HCT116 (cell line): ENCODE measurements at regions not wholly inside any gene's neighbourhood (a gene's known extent, or its start where the extent isn't known, plus 50 kb on each side); places are given as distances from the start of the nearest gene placed in this dataset.

Experiments
- ATF3 ChIP-seq: IDR thresholded peaks from 2 replicates; pipeline ENCODE4 v1.6.1; 2012
- CTCF ChIP-seq, 3 experiments: fragments of 200-600 bp in 1 of 3; sonication (generic) in 1 of 3; IDR thresholded peaks in 2 of 3; conservative IDR thresholded peaks in 1 of 3; 2 replicates each; pipeline ENCODE4 v1.5.1; 2012 to 2017; ENCODE audit warnings: low read depth in 2 of 3, low read length in 2 of 3, antibody characterized with exemption in 1 of 3, borderline replicate concordance in 1 of 3, control low read depth in 1 of 3, mild to moderate bottlenecking in 1 of 3, mixed read lengths in 1 of 3, mixed run types in 1 of 3, moderate library complexity in 1 of 3; ENCODE audit not compliant: insufficient read depth in 1 of 3
- EZH2 ChIP-seq: fragments of 200-600 bp; sonication (generic); IDR thresholded peaks from 2 replicates; pipeline ENCODE4 v1.6.1; 2017; ENCODE audit warnings: antibody characterized with exemption, mixed run types
- JUND ChIP-seq: IDR thresholded peaks from 2 replicates; pipeline ENCODE4 v1.6.1; 2012
- MAX ChIP-seq: IDR thresholded peaks from 2 replicates; pipeline ENCODE4 v1.6.1; 2012
- POLR2A ChIP-seq: IDR thresholded peaks from 2 replicates; pipeline ENCODE4 v1.7.0; 2011; ENCODE audit warnings: borderline replicate concordance; ENCODE audit not compliant: insufficient read depth, insufficient read length; ENCODE audit errors: extremely low read depth
- POLR2AphosphoS5 ChIP-seq: IDR thresholded peaks from 2 replicates; pipeline ENCODE4 v1.6.1; 2011; ENCODE audit warnings: mild to moderate bottlenecking, low read depth, low read length, moderate library complexity
- RAD21 ChIP-seq: IDR thresholded peaks from 2 replicates; pipeline ENCODE4 v1.6.1; 2012; ENCODE audit warnings: low read depth, mild to moderate bottlenecking
- REST ChIP-seq: IDR thresholded peaks from 2 replicates; pipeline ENCODE4 v1.6.1; 2012; ENCODE audit warnings: low read depth
- TCF7L2 ChIP-seq: IDR thresholded peaks from 2 replicates; pipeline ENCODE4 v1.7.0; 2011; ENCODE audit warnings: borderline replicate concordance, inconsistent platforms; ENCODE audit not compliant: insufficient read depth, insufficient read length; ENCODE audit errors: extremely low read depth
- YY1 ChIP-seq: IDR thresholded peaks from 2 replicates; pipeline ENCODE4 v1.6.1; 2011; ENCODE audit warnings: low read length, low read depth, moderate library complexity, mild to moderate bottlenecking; ENCODE audit not compliant: insufficient replicate concordance; ENCODE audit errors: extremely low read depth

- no peak for TF ChIP-seq RAD21
- TF ChIP-seq POLR2A = no peak
- TF ChIP-seq TCF7L2 = no peak
- no peak for TF ChIP-seq POLR2AphosphoS5
- no peak for TF ChIP-seq CTCF (IDR thresholded peaks at IDR 0.05 in 2 of 3, conservative IDR thresholded peaks at IDR 0.05 in 1 of 3; ENCODE audit: borderline replicate concordance in 1 of 3, insufficient read depth in 1 of 3, low read depth in 2 of 3, low read length in 2 of 3)
- TF ChIP-seq ATF3 = no peak
- TF ChIP-seq MAX = no peak
- no peak for TF ChIP-seq JUND
- no peak for TF ChIP-seq EZH2
- TF ChIP-seq REST = no peak
- no peak for TF ChIP-seq YY1
Observed at GRCh38 chr6:168999392-168999791, 254.3 kb downstream of the THBS2 start.
